ENCODE measurements at regions not wholly inside any gene's neighbourhood (a gene's known extent, or its start where the extent isn't known, plus 50 kb on each side); places are given as distances from the start of the nearest gene placed in this dataset.
"Not testable (repeated sequence)": the region's sequence is repeated elsewhere in the genome, so short reads cannot be mapped to it uniquely, and the experiment has no call there.

DNA sequence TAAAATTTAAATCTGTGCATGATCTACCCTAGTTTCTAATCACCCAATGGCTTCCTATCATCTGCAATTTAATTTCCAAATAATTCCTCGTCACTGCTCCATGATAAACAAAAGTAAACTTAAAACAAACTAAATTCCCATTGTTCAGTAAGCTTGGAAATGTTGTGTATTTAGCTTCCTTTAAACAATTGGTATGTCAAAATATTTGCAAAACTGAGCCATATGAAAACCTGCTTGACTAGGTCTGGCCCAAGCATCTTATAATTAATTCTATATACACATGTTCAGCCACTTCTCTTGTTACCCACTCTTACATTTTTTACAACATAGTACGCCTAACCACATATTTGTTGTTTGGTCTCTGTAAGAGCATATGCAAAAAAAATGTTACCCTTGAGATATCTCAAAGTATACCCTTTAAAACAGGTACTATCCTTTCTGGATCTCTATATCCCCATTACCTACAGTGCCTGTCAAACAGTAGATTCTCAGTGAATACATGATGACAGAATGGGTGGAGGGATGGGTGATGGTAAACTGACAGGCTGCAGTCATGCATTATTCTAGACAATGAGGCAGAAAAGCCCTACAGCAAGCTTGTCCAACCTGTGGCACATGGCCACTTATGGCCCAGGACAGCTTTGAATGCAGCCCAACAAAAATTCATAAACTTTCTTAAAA lies 1277.9 kb upstream of the TENM4 start:
- FAIRE-seq (no peak), DNase-seq (no peak)
- Histone ChIP-seq H3K27ac (ENCODE audit: low read depth in 1 of 3, low read length in 2 of 3) (no peak overlapping the region), H3K4me1 (ENCODE audit: control insufficient read depth in 3 of 3, insufficient read depth in 2 of 3, low read depth in 1 of 3, low read length in 2 of 3) (no peaks in the 10 kb centered on the region), H3K27me3 (ENCODE audit: control insufficient read depth in 3 of 3, insufficient read depth in 3 of 3, low read length in 3 of 3) (no peaks in the 10 kb centered on the region), H3K36me3 (ENCODE audit: control insufficient read depth in 3 of 3, insufficient read depth in 2 of 3, low read depth in 1 of 3, low read length in 3 of 3) (no peaks in the 10 kb centered on the region), H3K4me3 (ENCODE audit: low read depth in 1 of 3, low read length in 3 of 3) (no peak overlapping the region), H3K9me3 (ENCODE audit: control insufficient read depth in 2 of 2, insufficient read depth in 1 of 2, low read depth in 1 of 2, low read length in 1 of 2) (no peaks in the 10 kb centered on the region)
- WGBS, 3 donors = 65 to 82% (median 75%) methylated on average over 2 of the region's 2 CpGs

DNA sequence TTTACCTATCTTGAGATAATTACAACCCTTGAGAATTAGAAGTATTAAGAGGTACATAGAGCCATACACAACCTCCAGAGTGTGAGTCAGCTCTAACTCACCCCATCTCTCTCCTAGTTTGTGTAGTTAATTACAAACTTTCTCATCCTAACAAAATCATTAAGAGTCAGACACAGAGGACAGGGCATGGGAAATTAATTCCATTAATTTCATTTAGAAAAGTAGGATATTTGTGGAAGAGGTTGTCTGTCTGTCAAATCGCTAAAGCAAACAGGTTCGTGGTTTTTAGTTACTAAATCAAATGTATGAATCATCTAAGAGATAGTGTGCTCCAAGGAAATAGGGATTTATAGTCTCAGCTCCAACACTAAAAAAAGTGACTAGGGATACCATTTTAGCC lies 1261.4 kb upstream of the TENM4 start:
- Histone ChIP-seq H3K9me3 (ENCODE audit: control insufficient read depth in 2 of 2, insufficient read depth in 1 of 2, low read depth in 1 of 2, low read length in 1 of 2) (no peaks in the 10 kb centered on the region), H3K4me1 (ENCODE audit: control insufficient read depth in 3 of 3, insufficient read depth in 2 of 3, low read depth in 1 of 3, low read length in 2 of 3) (no peaks in the 10 kb centered on the region), H3K27ac (ENCODE audit: low read depth in 1 of 3, low read length in 2 of 3) (no peak overlapping the region), H3K4me3 (ENCODE audit: low read depth in 1 of 3, low read length in 3 of 3) (no peak overlapping the region), H3K36me3 (ENCODE audit: control insufficient read depth in 3 of 3, insufficient read depth in 2 of 3, low read depth in 1 of 3, low read length in 3 of 3) (no peaks in the 10 kb centered on the region), H3K27me3 (ENCODE audit: control insufficient read depth in 3 of 3, insufficient read depth in 3 of 3, low read length in 3 of 3) (no peaks in the 10 kb centered on the region)
- DNase-seq (no peak), FAIRE-seq (no peak)
- WGBS, 3 donors = 67 to 75% (median 73%) methylated on average over 2 of the region's 2 CpGs

DNA sequence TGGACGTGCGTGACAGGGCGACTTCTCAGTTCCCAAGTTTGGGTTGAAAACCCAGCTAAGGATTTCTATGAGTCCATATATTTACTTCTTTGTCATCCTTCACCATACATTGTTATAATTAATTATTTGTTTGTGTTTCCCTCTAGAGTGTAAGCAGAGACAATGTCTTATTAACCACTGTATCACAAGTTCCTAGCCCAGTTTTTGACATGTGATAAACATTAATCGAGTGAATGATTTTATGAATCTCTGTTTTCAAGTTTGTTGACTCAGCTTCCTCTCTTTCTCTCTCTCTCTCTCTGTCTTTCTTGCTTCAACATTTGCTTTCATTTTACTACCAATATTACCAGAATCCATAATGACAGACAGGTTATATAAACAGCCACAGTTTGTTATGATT lies 1259.6 kb upstream of the TENM4 start:
- Histone ChIP-seq H3K4me3 (ENCODE audit: low read depth in 1 of 3, low read length in 3 of 3) (no peak overlapping the region), H3K9me3 (ENCODE audit: control insufficient read depth in 2 of 2, insufficient read depth in 1 of 2, low read depth in 1 of 2, low read length in 1 of 2) (no peaks in the 10 kb centered on the region), H3K27me3 (ENCODE audit: control insufficient read depth in 3 of 3, insufficient read depth in 3 of 3, low read length in 3 of 3) (no peaks in the 10 kb centered on the region), H3K36me3 (ENCODE audit: control insufficient read depth in 3 of 3, insufficient read depth in 2 of 3, low read depth in 1 of 3, low read length in 3 of 3) (no peaks in the 10 kb centered on the region), H3K27ac (ENCODE audit: low read depth in 1 of 3, low read length in 2 of 3) (no peak overlapping the region), H3K4me1 (ENCODE audit: control insufficient read depth in 3 of 3, insufficient read depth in 2 of 3, low read depth in 1 of 3, low read length in 2 of 3) (no peaks in the 10 kb centered on the region)
- no peak for DNase-seq
- WGBS, 3 donors = 78 to 88% (median 79%) methylated on average over 4 of the region's 4 CpGs
- no peak for FAIRE-seq

DNA sequence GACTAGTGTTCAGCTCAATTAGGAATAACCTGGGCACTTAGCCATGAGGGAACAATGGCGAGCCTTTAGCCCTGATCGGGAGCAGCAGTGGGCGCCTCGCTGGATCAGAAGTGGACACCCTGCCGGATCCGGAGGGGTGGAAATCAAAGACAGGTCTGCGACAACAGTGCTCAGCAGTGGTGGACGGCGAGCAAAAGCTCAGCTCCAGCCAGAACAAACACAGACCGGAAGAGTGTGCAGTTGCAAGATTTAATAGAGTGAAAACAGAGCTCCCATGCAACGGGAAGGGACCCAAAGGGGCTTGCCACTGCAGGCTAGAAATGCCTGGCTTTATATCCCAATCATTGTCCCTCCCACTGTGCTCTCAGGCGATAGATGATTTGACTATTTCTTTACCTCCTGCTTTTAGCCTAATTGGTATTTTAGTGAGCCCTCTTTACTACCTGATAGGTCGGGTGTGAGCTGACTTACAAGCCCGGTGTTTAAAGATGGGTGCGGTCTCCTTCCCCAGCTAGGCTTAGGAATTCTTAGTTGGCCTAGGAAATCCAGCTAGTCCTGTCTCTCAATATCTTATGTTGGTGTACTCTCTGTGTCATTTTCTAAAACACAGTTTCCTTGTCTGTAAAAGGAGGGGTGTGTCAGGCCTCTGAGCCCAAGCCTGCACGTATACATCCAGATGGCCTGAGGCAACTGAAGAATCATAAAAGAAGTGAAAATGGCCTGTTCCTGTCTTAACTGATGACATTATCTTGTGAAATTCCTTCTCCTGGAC lies 1258.8 kb upstream of the TENM4 start:
- FAIRE-seq; H3K36me3 ChIP-seq (ENCODE audit: control insufficient read depth in 3 of 3, insufficient read depth in 2 of 3, low read depth in 1 of 3, low read length in 3 of 3); H3K4me1 ChIP-seq (ENCODE audit: control insufficient read depth in 3 of 3, insufficient read depth in 2 of 3, low read depth in 1 of 3, low read length in 2 of 3); H3K27ac ChIP-seq (ENCODE audit: low read depth in 1 of 3, low read length in 2 of 3); DNase-seq; H3K9me3 ChIP-seq (ENCODE audit: control insufficient read depth in 2 of 2, insufficient read depth in 1 of 2, low read depth in 1 of 2, low read length in 1 of 2); H3K4me3 ChIP-seq (ENCODE audit: low read depth in 1 of 3, low read length in 3 of 3); H3K27me3 ChIP-seq (ENCODE audit: control insufficient read depth in 3 of 3, insufficient read depth in 3 of 3, low read length in 3 of 3): not testable (repeated sequence)
- WGBS, 3 donors = 85 to 86% (median 85%) methylated on average over 16 of the region's 16 CpGs

DNA sequence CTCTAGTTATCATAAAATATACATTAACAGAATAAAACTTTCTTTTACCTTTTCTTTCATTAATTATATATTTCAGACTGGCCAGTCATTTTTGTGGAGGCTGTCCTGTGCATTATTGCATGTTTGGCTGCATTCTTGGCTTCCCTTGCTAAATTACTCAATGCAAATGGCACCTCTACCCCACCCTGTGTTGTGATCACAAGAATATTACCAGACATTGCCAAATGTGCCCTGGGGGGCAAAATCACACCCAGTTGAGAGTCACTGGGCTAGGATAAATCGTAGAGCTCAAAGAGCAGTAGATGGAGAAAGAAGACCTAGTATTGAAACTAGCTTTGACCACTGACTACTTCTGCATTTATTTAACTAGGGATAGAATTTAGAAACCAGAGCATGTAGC lies 1257.8 kb upstream of the TENM4 start:
- DNase-seq = no peak
- Histone ChIP-seq H3K9me3 (ENCODE audit: control insufficient read depth in 2 of 2, insufficient read depth in 1 of 2, low read depth in 1 of 2, low read length in 1 of 2) (no peaks in the 10 kb centered on the region), H3K27me3 (ENCODE audit: control insufficient read depth in 3 of 3, insufficient read depth in 3 of 3, low read length in 3 of 3) (no peaks in the 10 kb centered on the region), H3K4me1 (ENCODE audit: control insufficient read depth in 3 of 3, insufficient read depth in 2 of 3, low read depth in 1 of 3, low read length in 2 of 3) (no peaks in the 10 kb centered on the region), H3K27ac (ENCODE audit: low read depth in 1 of 3, low read length in 2 of 3) (no peak overlapping the region), H3K4me3 (ENCODE audit: low read depth in 1 of 3, low read length in 3 of 3) (no peak overlapping the region), H3K36me3 (ENCODE audit: control insufficient read depth in 3 of 3, insufficient read depth in 2 of 3, low read depth in 1 of 3, low read length in 3 of 3) (no peaks in the 10 kb centered on the region)
- 75 to 97% (median 85%) methylated on average over 1 of the region's 1 CpG for WGBS, 3 donors
- no peak for FAIRE-seq

DNA sequence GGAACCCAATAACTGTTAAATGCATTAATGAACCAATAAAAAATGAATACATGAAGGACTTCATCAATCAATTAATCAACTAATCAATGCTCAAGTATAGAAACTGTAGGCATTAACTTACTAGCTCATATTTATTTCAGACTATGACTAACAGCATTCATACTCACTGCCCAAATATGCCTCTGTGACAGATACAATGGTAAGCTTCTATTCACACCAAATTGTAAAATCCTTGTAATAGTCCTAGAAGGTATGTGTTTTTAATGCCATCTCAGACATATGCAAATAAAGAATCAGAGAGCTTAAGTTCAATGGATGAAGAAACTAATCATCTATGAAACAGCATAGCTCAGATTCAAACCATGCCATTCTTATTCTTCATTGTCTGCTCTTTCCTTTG lies 1253.6 kb upstream of the TENM4 start:
- Histone ChIP-seq H3K4me3 (ENCODE audit: low read depth in 1 of 3, low read length in 3 of 3) (no peak overlapping the region), H3K27ac (ENCODE audit: low read depth in 1 of 3, low read length in 2 of 3) (no peak overlapping the region), H3K9me3 (ENCODE audit: control insufficient read depth in 2 of 2, insufficient read depth in 1 of 2, low read depth in 1 of 2, low read length in 1 of 2) (no peaks in the 10 kb centered on the region), H3K4me1 (ENCODE audit: control insufficient read depth in 3 of 3, insufficient read depth in 2 of 3, low read depth in 1 of 3, low read length in 2 of 3) (no peaks in the 10 kb centered on the region), H3K36me3 (ENCODE audit: control insufficient read depth in 3 of 3, insufficient read depth in 2 of 3, low read depth in 1 of 3, low read length in 3 of 3) (no peaks in the 10 kb centered on the region), H3K27me3 (ENCODE audit: control insufficient read depth in 3 of 3, insufficient read depth in 3 of 3, low read length in 3 of 3) (no peaks in the 10 kb centered on the region)
- FAIRE-seq (no peak), DNase-seq (no peak)

DNA sequence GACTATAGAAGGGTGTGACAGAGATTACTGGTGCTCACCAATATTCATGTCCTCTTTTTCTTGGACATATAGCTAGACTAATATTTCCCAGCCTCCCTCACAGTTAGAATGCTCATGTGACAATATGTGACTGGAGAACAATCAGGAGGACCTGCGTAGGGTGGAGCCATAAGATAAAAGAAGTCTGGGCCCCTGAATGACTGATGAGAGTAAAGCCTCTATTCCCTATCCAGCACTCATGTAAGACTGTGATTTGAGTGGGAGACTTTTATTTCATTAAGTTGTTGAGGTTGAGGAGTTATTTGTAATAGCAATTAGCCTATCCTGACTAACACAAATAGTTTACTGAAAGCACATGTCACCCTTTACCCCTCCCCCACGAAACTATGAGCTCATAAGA lies 1247.1 kb upstream of the TENM4 start:
- no peaks in the 10 kb centered on the region for H3K4me1 ChIP-seq (ENCODE audit: control insufficient read depth in 3 of 3, insufficient read depth in 2 of 3, low read depth in 1 of 3, low read length in 2 of 3)
- no peak overlapping the region for H3K4me3 ChIP-seq (ENCODE audit: low read depth in 1 of 3, low read length in 3 of 3)
- H3K36me3 ChIP-seq (ENCODE audit: control insufficient read depth in 3 of 3, insufficient read depth in 2 of 3, low read depth in 1 of 3, low read length in 3 of 3) = no peaks in the 10 kb centered on the region
- FAIRE-seq (no peak), DNase-seq (peak in 1 of 2 donors; percentile 26)
- H3K9me3 ChIP-seq (ENCODE audit: control insufficient read depth in 2 of 2, insufficient read depth in 1 of 2, low read depth in 1 of 2, low read length in 1 of 2) = no peaks in the 10 kb centered on the region
- H3K27ac ChIP-seq (ENCODE audit: low read depth in 1 of 3, low read length in 2 of 3) = no peak overlapping the region
- 37 to 58% (median 53%) methylated on average over 2 of the region's 2 CpGs for WGBS, 3 donors
- H3K27me3 ChIP-seq (ENCODE audit: control insufficient read depth in 3 of 3, insufficient read depth in 3 of 3, low read length in 3 of 3) = no peaks in the 10 kb centered on the region

DNA sequence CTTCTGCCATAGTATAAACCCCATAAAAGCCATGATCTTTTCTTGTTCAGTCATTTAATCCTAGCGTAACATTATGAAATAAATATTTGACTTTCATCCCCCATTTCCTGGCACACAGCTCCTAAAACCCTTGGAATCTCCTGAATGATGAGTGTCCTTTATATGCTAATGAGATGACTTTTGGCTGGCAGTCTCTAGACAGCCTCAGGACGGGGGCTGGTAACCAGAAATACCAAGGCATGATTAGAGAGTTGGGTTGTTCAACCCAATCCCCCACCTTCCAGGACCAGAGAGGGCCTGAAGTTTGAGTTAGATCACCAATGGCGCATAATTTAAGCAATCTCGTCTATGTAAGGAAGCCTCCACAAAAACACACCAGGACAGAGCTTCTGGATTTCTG lies 1246.1 kb upstream of the TENM4 start:
- DNase-seq = no peak
- no peak for FAIRE-seq
- H3K27ac ChIP-seq (ENCODE audit: low read depth in 1 of 3, low read length in 2 of 3) = no peak overlapping the region
- H3K4me3 ChIP-seq (ENCODE audit: low read depth in 1 of 3, low read length in 3 of 3) = no peak overlapping the region
- whole genome bisulfite sequencing, 3 donors = 80 to 88% (median 84%) methylated on average over 4 of the region's 4 CpGs
- H3K27me3 ChIP-seq (ENCODE audit: control insufficient read depth in 3 of 3, insufficient read depth in 3 of 3, low read length in 3 of 3) = no peaks in the 10 kb centered on the region
- H3K36me3 ChIP-seq (ENCODE audit: control insufficient read depth in 3 of 3, insufficient read depth in 2 of 3, low read depth in 1 of 3, low read length in 3 of 3) = no peaks in the 10 kb centered on the region
- H3K4me1 ChIP-seq (ENCODE audit: control insufficient read depth in 3 of 3, insufficient read depth in 2 of 3, low read depth in 1 of 3, low read length in 2 of 3) = no peaks in the 10 kb centered on the region
- H3K9me3 ChIP-seq (ENCODE audit: control insufficient read depth in 2 of 2, insufficient read depth in 1 of 2, low read depth in 1 of 2, low read length in 1 of 2) = no peaks in the 10 kb centered on the region

DNA sequence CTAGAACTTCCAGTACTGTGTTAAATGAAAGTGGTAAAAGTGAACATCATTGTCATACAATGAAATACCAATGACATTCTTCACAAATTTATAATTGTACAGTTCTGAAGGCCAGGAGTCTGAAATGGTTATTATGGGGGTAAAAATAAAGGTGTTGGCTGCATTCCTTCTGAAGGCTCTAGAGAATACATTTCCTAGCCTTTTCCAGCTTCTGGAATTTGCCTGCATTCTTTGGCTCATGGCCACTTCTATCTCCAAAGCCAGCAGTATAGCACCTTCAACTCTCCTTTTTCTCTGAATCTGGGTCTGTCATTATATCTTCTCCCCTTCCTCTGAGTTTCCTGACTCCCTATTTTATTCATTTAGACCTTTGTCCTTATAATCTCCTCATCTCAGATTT lies 1232.7 kb upstream of the TENM4 start:
- Histone ChIP-seq H3K36me3 (ENCODE audit: control insufficient read depth in 3 of 3, insufficient read depth in 2 of 3, low read depth in 1 of 3, low read length in 3 of 3) (no peaks in the 10 kb centered on the region), H3K9me3 (ENCODE audit: control insufficient read depth in 2 of 2, insufficient read depth in 1 of 2, low read depth in 1 of 2, low read length in 1 of 2) (no peaks in the 10 kb centered on the region), H3K4me3 (ENCODE audit: low read depth in 1 of 3, low read length in 3 of 3) (no peak overlapping the region), H3K4me1 (ENCODE audit: control insufficient read depth in 3 of 3, insufficient read depth in 2 of 3, low read depth in 1 of 3, low read length in 2 of 3) (no peaks in the 10 kb centered on the region), H3K27ac (ENCODE audit: low read depth in 1 of 3, low read length in 2 of 3) (no peak overlapping the region), H3K27me3 (ENCODE audit: control insufficient read depth in 3 of 3, insufficient read depth in 3 of 3, low read length in 3 of 3) (no peaks in the 10 kb centered on the region)
- no peak for DNase-seq
- no peak for FAIRE-seq

Measured in small intestine (tissue), 7 donors.